ENCODE measurements at regions not wholly inside any gene's neighbourhood (a gene's known extent, or its start where the extent isn't known, plus 50 kb on each side); places are given as distances from the start of the nearest gene placed in this dataset.

GRCh38 chr19:28971513-28971912, 241.4 kb downstream of the UQCRFS1 start:
- Histone ChIP-seq H3K4me3 (replicated peaks; ENCODE audit: insufficient read depth, low read length) (no peak overlapping the region), H3K27ac (replicated peaks) (no peak overlapping the region), H3K27me3 (ENCODE audit: insufficient read depth, poor library complexity, severe bottlenecking) (no peaks in the 10 kb centered on the region)
- no peak for DNase-seq (ENCODE audit: low read depth in 1 of 2, low spot score in 1 of 2)
- no peak for TF ChIP-seq CTCF (IDR thresholded peaks at IDR 0.05; ENCODE audit: insufficient read depth, low read length)
- no peak for TF ChIP-seq SPI1 (IDR thresholded peaks at IDR 0.05; ENCODE audit: borderline replicate concordance, low read depth)
- no peak for TF ChIP-seq GABPA (IDR thresholded peaks at IDR 0.05; ENCODE audit: low read depth)
- no peak for TF ChIP-seq POLR2AphosphoS5 (IDR thresholded peaks at IDR 0.05; ENCODE audit: low read depth)
- no peak for TF ChIP-seq REST (IDR thresholded peaks at IDR 0.05; ENCODE audit: insufficient replicate concordance, low read depth)

- no peaks in the 10 kb centered on the region for H3K27me3 ChIP-seq (ENCODE audit: insufficient read depth, poor library complexity, severe bottlenecking)
- TF ChIP-seq POLR2AphosphoS5 (IDR thresholded peaks at IDR 0.05; ENCODE audit: low read depth): no peak
- TF ChIP-seq REST (IDR thresholded peaks at IDR 0.05; ENCODE audit: insufficient replicate concordance, low read depth): no peak
- TF ChIP-seq CTCF (IDR thresholded peaks at IDR 0.05; ENCODE audit: insufficient read depth, low read length): no peak
- no peak for TF ChIP-seq GABPA (IDR thresholded peaks at IDR 0.05; ENCODE audit: low read depth)
- TF ChIP-seq SPI1 (IDR thresholded peaks at IDR 0.05; ENCODE audit: borderline replicate concordance, low read depth): no peak
- DNase-seq (ENCODE audit: low read depth in 1 of 2, low spot score in 1 of 2): no peak
- H3K4me3 ChIP-seq (replicated peaks; ENCODE audit: insufficient read depth, low read length): no peak overlapping the region
- H3K27ac ChIP-seq (replicated peaks): no peak overlapping the region
Measured at GRCh38 chr19:28971049-28971448, 241.9 kb downstream of the UQCRFS1 start.

DNA sequence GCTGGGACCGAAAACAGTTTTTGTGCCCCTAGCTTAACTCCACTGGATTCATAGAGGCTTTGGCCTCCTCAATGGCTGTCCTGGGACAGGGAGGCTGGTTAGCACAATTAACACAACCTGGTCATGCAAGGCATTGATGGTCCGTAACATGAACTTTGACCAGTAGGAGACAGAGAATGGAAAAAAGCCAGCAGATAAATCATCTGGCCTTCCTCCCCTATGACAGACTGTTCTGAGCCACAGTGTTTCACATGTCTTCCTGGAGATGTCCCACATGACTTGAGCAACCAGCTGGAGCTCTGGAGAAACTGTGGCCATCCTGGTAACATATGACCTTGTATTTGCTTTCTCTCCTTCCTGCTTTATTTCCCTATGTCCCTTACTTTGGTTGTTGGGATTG, 244.2 kb downstream of the UQCRFS1 start:
- Histone ChIP-seq H3K4me3 (replicated peaks; ENCODE audit: insufficient read depth, low read length) (no peak overlapping the region), H3K27me3 (ENCODE audit: insufficient read depth, poor library complexity, severe bottlenecking) (no peaks in the 10 kb centered on the region), H3K27ac (replicated peaks) (no peak overlapping the region)
- TF ChIP-seq POLR2AphosphoS5 (IDR thresholded peaks at IDR 0.05; ENCODE audit: low read depth) (no peak), GABPA (IDR thresholded peaks at IDR 0.05; ENCODE audit: low read depth) (no peak), SPI1 (IDR thresholded peaks at IDR 0.05; ENCODE audit: borderline replicate concordance, low read depth) (no peak), REST (IDR thresholded peaks at IDR 0.05; ENCODE audit: insufficient replicate concordance, low read depth) (no peak), CTCF (IDR thresholded peaks at IDR 0.05; ENCODE audit: insufficient read depth, low read length) (no peak)
- DNase-seq (ENCODE audit: low read depth in 1 of 2, low spot score in 1 of 2): no peak
